ENCODE measurements at regions not wholly inside any gene's neighbourhood (a gene's known extent, or its start where the extent isn't known, plus 50 kb on each side); places are given as distances from the start of the nearest gene placed in this dataset.
"Not testable (repeated sequence)": the region's sequence is repeated elsewhere in the genome, so short reads cannot be mapped to it uniquely, and the experiment has no call there.

DNA sequence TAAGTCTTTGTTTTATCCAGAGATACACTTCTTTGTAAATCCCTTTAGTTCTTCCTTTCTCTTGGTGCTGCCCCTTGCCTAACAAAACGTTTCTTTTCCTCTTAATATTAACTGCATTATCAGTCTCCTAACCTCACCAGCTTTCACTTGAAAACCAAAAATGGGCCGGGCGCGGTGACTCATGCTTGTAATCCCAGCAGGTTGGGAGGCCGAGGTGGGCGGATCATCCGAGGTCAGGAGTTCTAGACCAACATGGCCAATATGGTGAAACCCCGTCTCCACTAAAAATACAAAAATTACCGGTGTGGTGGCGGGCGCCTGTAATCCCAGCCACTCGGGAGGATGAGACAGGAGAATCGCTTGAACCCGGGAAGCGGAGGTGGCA lies 329.8 kb upstream of the MIR17HG start:
- no peak for DNase-seq (ENCODE audit: low read depth in 2 of 2, low spot score in 1 of 2)

DNA sequence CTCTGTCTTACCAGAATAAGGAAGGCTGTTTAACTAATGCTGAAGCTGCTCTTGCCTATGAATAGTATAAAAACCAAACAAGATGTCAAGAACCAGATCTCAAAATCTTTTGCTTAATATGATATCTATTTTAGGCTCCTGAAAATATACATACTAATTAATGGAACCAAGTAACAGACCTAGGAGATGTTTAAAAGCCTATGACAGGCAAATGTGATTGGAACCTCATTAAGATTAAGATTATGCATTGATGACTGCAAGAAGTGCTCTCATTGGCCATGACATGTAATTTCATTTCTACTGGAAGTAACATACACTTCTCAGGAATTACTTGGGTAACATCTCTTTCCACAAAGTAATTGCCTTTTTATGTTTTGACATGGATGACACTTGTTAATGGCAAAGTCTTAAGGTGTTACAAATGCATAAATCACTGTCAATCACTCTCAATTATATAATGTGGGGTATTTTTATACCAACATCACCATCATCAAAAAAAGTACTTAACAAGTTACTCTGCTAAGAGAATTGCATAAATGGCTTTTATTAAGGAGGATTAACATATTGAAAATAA lies 326.9 kb upstream of the MIR17HG start:
- DNase-seq (ENCODE audit: low read depth in 2 of 2, low spot score in 1 of 2), result no peak

DNA sequence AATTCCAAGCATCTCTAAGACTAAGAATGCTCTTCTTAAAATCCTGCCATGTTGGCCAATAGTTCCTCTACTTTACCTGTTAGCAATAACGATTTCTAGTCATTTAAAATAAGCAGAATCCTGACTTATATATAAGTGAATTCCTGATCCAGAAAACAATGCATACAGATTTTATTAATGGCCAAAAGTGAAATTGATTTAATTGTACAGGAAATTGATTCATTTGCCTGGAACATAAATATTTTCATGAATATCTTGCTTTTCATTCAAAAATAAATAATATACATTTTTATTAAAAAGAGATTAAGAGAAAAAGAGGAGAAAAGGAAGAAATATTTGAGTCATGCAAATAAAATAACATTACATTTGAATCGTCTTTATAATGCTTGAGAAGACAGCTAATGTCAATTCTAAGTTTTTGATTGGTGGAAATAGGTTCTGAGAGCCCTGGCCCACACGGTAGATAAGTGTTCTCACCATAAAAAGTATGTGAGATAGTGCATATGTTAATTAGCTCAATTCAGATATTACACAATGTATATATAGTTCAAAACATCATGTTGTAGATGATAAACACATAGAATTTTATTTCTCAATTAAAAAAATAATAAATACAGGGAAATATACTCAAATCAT lies 323.2 kb upstream of the MIR17HG start:
- DNase-seq (ENCODE audit: low read depth in 2 of 2, low spot score in 1 of 2), result no peak

DNA sequence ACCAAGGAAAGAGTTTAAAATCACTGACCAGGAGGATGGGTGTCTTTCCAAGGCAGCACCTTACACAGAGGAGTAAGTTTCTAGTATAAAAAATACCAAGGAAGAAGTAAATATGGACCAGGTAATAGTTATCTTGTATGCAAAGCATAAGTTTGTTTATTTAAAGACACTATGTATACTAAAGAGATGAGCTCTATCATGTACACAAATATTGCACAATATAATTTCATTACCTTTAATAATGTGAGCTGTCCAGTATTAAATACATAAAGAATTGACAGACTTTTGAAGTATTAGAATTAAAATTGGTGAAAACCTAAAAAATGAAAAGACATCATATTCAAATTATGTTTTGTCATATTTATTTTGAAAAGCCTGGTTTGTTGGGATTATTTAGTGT lies 322.0 kb upstream of the MIR17HG start:
- no peak for DNase-seq (ENCODE audit: low read depth in 2 of 2, low spot score in 1 of 2)

DNA sequence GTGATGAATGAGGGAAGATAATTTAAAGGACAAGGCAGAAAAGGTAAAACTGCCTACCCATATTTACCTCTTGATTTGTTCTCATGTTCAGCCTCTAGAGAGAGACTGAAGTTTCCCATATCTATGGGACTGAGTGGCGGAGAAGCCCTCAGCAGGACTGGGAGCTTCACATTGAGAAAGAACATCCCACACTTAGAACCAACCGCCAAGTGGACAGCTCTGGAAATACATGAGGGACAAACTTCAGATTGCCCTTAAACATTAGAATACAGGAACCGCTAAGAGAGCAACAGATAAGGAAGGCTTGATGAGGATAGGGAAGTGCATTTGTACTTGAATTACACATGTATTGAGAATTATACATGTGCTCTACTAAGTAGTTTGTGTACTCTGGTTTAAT lies 316.0 kb upstream of the MIR17HG start:
- no peak for DNase-seq (ENCODE audit: low read depth in 2 of 2, low spot score in 1 of 2)

DNA sequence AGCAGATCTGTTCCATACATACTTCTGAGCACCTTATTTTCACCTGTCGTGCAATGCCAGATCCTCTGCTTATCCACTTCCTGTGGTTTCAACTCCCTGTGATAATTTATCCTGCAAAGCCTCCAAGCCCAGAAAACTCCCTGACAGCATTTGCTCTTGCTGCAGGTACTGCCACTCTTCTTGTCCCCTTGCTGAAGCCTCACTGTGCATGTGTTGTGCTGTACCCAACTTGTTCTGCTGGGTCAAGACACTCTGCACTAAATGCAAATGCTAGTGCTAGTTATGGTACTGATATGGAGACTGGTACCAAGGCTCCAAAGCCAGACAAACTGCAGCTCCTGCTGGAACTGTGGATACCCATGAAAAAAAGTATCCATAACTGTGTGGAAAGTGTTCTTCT lies 315.4 kb upstream of the MIR17HG start:
- DNase-seq (ENCODE audit: low read depth in 2 of 2, low spot score in 1 of 2), result no peak

DNA sequence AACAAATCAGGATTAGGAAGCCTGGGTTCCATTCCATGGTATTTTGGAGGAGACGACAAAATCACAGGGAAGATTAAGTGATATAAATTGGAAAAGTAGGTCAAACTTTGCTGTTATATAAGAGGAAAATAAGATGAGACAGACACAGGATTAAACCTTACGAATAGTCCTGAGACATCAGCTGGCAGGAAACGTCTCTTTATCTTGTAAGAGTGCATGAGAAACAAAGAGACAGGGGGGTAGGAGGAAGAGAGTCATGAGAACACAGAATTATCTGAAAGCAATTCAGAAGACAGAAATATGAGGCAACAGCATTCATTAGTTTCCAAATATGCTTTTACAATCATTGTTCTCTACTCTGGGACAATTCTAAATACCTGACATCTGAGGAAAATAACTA lies 310.6 kb upstream of the MIR17HG start:
- no peak for DNase-seq (ENCODE audit: low read depth in 2 of 2, low spot score in 1 of 2)

DNA sequence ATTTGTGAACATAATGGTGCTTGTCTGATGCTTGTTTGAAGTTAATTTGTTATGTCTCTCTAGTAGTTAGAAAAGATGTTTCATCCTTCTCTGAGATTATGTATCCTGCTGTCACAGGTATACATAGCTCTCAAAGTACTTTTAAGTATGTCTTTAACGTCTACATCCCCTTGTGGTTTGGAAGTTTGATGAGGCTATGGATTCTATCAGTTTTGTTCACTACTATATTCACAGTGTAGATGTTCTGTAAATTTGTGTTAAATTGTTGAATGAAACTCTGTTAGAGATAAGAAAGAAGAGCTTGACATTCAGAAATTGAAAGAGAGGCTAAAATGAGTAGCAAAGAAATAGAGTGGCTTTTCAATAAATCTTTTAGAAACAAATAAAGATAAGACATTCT lies 304.6 kb upstream of the MIR17HG start:
- no peak for DNase-seq (ENCODE audit: low read depth in 2 of 2, low spot score in 1 of 2)

DNA sequence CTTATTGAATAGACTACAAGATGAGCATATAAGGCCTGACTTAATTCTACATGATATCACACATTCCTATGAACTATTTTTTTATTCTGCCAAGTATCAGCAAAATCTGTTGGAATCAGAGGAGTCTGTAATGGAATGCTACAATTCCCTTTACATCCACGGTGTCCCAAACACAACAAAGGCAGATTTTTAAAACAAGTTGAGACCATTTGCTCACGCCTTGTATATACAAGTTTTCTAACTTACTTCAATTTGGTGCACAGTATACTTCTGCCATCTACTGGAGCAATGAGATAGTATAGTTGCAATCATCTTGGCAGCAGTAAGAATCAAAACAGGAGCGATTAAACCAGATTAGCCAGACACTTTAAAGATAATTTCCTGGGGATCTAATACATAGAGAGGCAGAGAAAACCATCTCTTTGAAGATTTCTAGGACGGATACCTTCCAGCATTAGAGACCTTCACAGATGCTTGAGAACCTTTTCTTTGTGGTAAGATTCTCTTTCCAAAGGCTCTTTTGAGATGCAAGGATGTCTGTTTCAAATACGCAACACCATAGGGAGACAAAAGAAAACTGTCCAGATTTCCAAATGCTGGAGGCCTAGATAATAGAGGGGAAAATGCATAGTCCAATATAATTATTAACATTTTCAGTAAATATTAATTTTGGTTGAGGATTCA lies 302.0 kb upstream of the MIR17HG start:
- DNase-seq (ENCODE audit: low read depth in 2 of 2, low spot score in 1 of 2), result no peak

DNA sequence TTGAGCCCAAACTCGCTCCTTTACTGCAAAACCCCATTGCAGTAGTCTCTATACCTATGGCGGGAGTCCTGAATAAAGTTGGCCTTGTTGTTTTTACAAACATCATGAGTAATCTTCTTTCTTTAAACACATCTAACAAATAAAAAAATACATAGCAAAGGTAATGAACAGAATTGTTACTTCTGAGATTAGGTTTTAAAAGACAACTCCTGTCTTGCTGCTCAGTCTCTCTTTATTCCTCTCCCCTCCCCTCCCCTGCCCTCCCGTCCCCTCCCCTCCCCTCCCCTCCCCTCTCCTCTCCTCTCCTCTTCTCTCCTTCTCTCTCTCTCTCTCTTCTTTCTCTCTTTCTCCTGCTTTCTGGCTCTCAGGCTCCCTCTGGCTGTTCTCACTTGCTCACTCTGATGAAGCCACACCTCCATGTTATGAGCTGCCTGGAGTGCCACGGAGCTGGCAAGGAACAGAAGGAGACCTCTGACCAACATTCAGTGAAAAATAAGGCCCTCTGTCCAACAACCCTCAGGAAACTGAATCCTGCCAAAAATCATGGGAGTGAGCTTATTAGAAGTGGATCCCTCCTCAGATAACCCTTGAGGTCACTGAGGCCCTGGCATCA lies 300.7 kb upstream of the MIR17HG start:
- no peak for DNase-seq (ENCODE audit: low read depth in 2 of 2, low spot score in 1 of 2)

DNA sequence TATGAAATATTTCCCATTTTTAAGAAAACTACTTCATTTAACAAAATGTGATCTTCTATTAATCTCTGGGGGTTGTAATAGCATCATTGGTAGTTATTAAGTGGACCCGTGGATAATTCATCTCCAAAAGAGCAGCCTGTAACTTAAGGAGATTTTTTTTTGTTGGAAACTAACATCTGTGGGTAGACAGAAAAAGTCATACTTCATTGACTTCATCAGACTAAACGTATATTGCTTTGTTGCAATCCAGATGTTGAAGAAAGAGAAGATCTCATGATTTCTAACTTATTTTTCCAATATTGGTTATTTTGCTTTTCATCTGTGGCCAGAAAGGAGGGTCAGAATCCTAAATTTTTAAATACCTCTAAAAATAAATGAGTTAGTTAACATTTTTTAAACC lies 296.5 kb upstream of the MIR17HG start:
- DNase-seq (ENCODE audit: low read depth in 2 of 2, low spot score in 1 of 2), result no peak

DNA sequence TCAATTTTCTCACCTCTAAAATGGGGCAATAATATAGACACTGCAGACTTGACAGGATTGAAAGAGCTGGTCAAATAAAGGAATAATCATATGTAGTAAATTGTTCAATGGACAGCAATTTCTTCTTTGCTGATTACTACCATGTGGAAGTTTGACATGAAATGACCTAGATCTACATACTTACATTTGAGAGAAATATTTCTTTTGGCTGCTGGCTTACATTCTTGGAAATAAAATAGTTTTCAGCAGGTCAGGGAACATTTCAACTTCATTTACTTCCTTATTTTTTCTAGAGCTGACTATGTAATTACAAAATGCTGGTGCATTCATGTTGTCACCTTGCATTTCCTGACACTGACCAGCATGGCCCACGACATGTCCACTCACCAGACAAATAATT lies 294.6 kb upstream of the MIR17HG start:
- no peak for DNase-seq (ENCODE audit: low read depth in 2 of 2, low spot score in 1 of 2)

DNA sequence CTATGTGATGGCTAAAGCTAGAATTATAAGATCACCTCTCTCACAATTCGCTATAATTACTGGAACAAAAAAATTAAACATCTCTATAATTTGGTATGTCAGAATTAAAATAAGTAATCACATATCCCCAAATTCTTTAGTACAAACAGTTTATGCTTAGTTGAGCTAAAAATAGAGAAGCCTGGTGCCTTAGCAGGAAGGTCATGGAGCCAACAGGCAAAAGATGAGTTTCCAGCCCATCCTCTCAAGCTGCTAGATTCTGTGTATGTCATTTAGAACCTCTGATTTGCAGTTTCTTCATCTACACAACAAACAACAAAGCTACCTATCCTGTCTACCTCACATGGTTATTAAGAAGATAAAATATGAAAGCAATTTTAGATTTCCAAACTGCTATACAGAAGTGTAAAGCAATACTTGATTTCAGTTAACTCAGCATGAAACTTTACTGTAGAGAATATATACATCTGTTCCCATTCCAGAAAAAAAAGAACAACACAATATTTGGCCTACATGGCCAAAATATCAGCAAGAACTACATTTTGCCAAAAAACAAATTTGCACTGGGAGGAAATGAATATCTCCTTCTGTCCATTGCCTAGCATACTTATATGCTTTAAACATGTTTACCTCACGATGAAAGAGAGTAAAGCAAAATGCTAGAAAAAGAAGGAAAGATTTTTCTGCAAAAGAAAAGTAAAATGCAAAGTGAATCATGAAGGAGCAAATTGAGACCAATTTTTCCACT lies 294.0 kb upstream of the MIR17HG start:
- DNase-seq (ENCODE audit: low read depth in 2 of 2, low spot score in 1 of 2), result no peak

DNA sequence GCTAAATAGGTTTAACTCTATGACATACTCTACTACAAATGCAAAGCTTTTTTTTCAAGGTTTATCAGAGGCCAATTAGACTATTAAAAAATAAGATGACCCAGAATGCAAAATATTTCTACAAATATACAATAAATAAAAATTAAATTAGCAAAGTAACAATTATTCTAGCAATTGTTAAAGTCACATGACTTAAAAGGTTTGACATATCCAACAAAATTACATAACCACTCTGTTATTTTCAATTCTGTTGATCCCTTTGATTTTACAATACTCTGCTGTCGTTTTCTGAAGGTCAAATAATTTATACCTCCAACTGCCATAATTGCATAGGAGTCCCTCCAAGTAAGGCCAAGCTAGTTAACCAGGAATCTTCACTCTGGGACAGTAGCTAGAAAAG lies 292.6 kb upstream of the MIR17HG start:
- DNase-seq (ENCODE audit: low read depth in 2 of 2, low spot score in 1 of 2), result no peak

DNA sequence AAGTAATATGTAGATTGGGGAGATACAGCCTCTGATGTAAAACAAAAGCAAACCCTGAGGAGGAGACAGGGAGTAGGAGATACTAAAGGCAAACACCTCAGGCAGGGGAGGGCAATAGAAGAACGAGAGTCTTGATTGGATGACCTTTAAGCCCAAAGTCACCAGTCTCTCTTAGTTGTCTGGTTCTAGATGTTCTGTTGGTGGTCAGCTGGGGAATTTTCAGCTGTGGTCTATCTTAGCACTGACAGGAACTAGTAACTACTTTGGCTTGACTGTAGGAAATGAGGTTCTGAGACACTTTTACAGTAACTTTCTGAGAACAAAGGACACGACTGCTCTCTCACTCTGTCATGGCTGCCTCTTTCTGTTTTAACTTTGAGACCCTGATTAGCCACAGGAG lies 290.7 kb upstream of the MIR17HG start:
- no peak for DNase-seq (ENCODE audit: low read depth in 2 of 2, low spot score in 1 of 2)

DNA sequence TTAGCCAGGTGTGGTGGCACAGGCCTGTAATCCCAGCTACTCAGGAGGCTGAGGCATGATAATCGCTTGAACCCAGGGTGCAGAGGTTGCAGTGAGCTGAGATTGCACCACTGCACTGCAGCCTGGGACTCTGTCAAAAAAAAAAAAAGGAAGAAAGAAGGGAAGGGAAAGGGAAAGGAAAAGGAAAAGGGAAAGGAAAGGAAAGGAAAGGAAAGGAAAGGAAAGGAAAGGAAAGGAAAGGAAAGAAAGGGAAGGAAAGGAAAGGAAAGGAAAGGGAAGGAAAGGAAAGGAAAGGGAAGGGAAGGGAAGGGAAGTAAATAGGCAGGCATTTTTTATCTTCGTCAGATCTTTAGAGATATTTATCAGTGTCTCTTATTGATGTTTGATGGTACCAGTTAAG lies 290.0 kb upstream of the MIR17HG start:
- not testable (repeated sequence) for DNase-seq (ENCODE audit: low read depth in 2 of 2, low spot score in 1 of 2)

DNA sequence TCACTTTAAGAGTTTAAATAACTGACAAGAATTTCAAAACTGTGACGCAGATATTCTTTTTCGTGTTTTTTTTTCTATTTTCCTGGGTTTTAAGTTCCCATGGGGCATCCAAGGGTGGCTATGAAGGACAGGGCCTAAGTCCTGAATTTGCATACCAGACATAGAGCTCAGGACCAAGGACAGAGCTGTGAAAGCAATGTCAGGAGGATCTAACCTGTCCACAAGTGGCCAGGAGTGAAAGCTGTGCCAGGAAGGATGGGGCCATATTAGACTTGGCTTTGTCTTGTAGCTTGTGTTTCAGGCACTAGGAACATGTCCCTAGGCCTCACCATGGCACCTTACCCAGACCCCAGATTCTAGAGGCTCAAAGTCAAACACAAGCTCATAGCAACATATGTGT lies 289.4 kb upstream of the MIR17HG start:
- DNase-seq (ENCODE audit: low read depth in 2 of 2, low spot score in 1 of 2), result no peak

DNA sequence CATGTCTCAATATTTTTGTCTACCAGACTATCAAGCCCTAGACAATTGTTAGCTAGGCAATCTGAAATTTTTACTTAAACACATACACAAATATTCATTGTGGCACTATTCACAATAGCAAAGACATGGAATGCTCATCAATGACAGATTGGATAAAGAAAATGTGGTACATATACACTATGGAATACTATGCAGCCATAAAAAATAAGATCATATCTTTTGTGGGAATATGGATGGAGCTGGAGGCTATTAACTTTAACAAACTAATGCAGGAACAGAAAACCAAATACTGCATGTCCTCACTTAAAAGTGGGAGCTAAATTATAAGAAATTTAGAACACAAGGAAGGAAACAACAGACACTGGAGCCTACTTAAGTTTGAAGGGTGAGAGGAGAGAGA lies 288.6 kb upstream of the MIR17HG start:
- no peak for DNase-seq (ENCODE audit: low read depth in 2 of 2, low spot score in 1 of 2)

DNA sequence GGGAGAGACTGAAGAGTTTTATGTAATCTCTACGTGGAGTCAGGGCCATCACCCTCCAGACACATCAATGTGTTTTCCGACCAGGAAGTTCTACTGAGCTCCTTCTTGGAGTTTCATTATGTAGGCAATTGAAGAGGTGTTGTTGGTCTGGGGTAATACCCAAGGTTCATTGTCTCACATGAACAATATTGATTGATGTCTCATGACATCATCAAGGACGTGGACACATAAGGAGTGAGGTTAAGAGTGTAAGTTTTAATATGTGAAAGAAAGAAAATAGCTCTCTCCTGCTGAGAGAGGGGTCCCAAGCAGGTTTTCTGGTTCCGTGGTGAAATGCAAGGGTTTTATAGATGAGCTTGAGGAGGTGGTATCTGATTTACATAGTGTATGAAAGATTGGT lies 280.7 kb upstream of the MIR17HG start:
- DNase-seq (ENCODE audit: low read depth in 2 of 2, low spot score in 1 of 2), result no peak

DNA sequence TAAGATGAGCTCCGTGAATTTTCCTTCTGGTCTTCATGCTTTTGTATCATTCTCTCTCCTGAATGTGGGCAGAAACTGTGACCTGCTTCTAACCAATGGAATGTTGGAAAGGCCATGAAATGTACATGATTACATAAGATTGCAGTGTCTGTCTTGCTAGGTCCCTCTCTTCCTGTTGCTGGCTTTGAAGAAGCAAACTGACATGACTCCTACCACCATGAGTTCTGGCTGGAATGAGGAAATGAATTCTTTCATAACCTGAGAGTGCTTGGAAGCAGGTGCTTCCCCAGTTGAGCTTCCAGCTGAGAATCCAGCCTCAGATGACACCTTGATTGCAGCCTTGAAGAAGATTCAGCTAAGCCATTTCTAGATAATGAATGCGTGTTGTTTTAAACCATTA lies 275.0 kb upstream of the MIR17HG start:
- no peak for DNase-seq (ENCODE audit: low read depth in 2 of 2, low spot score in 1 of 2)

DNA sequence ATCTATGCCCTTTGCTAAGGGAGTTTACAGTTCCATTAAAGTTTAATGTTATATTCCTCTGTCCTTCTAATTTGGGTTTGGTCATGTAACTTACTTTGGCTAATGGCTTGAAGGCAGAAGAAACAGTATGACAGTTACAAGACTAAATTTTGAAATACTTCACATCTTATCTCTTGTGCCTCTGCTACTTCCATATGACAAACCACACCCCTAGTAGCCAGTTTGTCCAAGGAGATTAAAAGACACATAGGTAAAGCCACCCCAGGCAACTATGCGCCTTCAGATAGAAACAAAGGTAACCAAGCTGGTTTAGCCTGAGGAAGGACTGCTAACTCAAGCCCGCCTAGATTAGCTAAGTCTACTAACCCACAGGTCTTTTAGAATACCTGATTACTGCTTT lies 273.4 kb upstream of the MIR17HG start:
- no peak for DNase-seq (ENCODE audit: low read depth in 2 of 2, low spot score in 1 of 2)

DNA sequence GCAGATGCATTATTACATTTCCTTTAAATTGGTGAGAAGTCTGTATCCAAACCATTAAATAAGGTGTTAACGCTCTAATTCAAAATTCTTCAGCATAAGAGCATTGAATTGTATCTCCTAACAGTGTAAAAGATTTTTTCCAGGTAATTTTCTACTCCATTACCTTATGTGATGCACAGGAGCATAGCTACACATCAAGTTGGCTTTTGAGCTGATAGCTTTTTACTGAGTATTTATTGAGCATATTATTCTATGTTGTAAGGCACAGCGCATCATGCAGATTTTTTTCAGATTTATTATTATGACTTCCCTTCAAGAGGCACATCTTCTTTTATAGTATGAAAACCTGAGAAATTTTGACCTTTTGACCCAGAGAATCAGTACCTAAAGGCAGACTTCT lies 270.7 kb upstream of the MIR17HG start:
- no peak for DNase-seq (ENCODE audit: low read depth in 2 of 2, low spot score in 1 of 2)
